ENCODE measurements at regions not wholly inside any gene's neighbourhood (a gene's known extent, or its start where the extent isn't known, plus 50 kb on each side); places are given as distances from the start of the nearest gene placed in this dataset.

DNA sequence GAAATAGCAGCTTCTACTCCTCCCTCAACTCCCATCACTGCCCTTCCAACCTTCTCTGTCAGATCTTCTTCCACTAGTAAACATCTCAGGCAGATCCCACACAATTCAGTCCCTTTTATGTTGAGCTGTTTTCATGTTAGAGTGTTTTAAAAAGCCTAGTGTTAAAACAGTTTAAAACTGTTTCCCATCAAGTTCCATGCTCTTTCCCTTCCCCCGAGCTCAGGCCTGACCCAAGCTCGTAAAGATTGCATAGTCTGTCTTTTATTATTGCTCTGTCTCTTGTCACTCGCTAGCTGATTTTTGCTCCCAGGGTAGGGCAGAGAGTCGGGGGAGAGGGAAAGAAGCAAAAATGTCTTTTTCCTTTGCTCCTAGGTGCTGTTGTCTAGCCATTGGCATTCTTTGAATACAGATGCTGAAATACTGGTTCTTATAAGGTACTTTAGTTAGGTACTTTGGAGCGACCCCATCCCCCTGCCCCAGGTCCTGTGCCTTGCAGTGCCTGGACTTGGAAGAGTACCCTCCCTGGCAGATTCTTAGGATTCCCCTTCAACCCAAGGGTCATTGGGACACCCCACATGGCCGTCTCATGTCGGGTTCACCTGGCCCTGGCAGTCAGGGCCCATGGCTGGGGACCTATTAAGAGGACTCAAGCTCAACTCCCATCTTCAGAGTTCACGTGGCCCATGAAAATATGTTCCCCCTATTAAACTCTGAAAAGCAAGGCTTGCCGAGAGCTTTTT is 101.2 kb upstream of the ARMC2 start:
- Histone ChIP-seq H3K27ac (ENCODE audit: low read length) (no peak overlapping the region), H3K9ac (ENCODE audit: low read length) (no peak overlapping the region), H2AFZ (ENCODE audit: low read depth, low read length) (no peak overlapping the region), H3K9me3 (ENCODE audit: low read length) (no peaks in the 10 kb centered on the region), H3K36me3 (ENCODE audit: insufficient read depth, low read length) (no peaks in the 10 kb centered on the region), H3F3A (ENCODE audit: insufficient read depth, low read length, poor library complexity, severe bottlenecking) (no peaks in the 10 kb centered on the region), H3K79me2 (replicated peaks; ENCODE audit: insufficient read depth, low read length) (no peaks in the 10 kb centered on the region), H3K9me2 (ENCODE audit: insufficient read depth, low read length) (no peaks in the 10 kb centered on the region), H3K27me3 (ENCODE audit: insufficient read depth, low read depth, low read length) (no peaks in the 10 kb centered on the region), H3K4me2 (ENCODE audit: low read length) (no peak overlapping the region), H3K4me3 (ENCODE audit: low read length) (no peak overlapping the region), H4K20me1 (ENCODE audit: insufficient read depth) (no peaks in the 10 kb centered on the region)
- TF ChIP-seq RAD21 (conservative IDR thresholded peaks at IDR 0.05) = no peak
- no peak for TF ChIP-seq TAF1 (IDR thresholded peaks at IDR 0.05; ENCODE audit: low read depth)
- no peak for TF ChIP-seq CTCF (IDR thresholded peaks at IDR 0.05; ENCODE audit: poor library complexity, severe bottlenecking)
- no peak for TF ChIP-seq REST (IDR thresholded peaks at IDR 0.05; ENCODE audit: borderline replicate concordance)
- no peak for TF ChIP-seq EZH2 (IDR thresholded peaks at IDR 0.05; ENCODE audit: borderline replicate concordance, insufficient read depth, low read length, poor library complexity, severe bottlenecking)
- no peak for TF ChIP-seq POLR2AphosphoS5 (IDR thresholded peaks at IDR 0.05)
- no peak for TF ChIP-seq SMC3 (conservative IDR thresholded peaks at IDR 0.05; ENCODE audit: poor library complexity)
- no peak for TF ChIP-seq EP300 (conservative IDR thresholded peaks at IDR 0.05; ENCODE audit: poor library complexity, severe bottlenecking)
- TF ChIP-seq MXI1 (conservative IDR thresholded peaks at IDR 0.05; ENCODE audit: poor library complexity, severe bottlenecking) = no peak

GRCh38 chr6:108748055-108748454 is 100.2 kb upstream of the ARMC2 start:
- no peak overlapping the region for H3K4me2 ChIP-seq (ENCODE audit: low read length)
- H3K9ac ChIP-seq (ENCODE audit: low read length) = no peak overlapping the region
- H3F3A ChIP-seq (ENCODE audit: insufficient read depth, low read length, poor library complexity, severe bottlenecking) = no peaks in the 10 kb centered on the region
- H3K4me3 ChIP-seq (ENCODE audit: low read length) = no peak overlapping the region
- H3K9me3 ChIP-seq (ENCODE audit: low read length) = no peaks in the 10 kb centered on the region
- TF ChIP-seq RAD21 (conservative IDR thresholded peaks at IDR 0.05) = no peak
- no peak for TF ChIP-seq EZH2 (IDR thresholded peaks at IDR 0.05; ENCODE audit: borderline replicate concordance, insufficient read depth, low read length, poor library complexity, severe bottlenecking)
- TF ChIP-seq SMC3 (conservative IDR thresholded peaks at IDR 0.05; ENCODE audit: poor library complexity) = no peak
- H4K20me1 ChIP-seq (ENCODE audit: insufficient read depth) = no peaks in the 10 kb centered on the region
- no peaks in the 10 kb centered on the region for H3K79me2 ChIP-seq (replicated peaks; ENCODE audit: insufficient read depth, low read length)
- no peaks in the 10 kb centered on the region for H3K9me2 ChIP-seq (ENCODE audit: insufficient read depth, low read length)
- no peak overlapping the region for H2AFZ ChIP-seq (ENCODE audit: low read depth, low read length)
- no peaks in the 10 kb centered on the region for H3K36me3 ChIP-seq (ENCODE audit: insufficient read depth, low read length)
- H3K27me3 ChIP-seq (ENCODE audit: insufficient read depth, low read depth, low read length) = no peaks in the 10 kb centered on the region
- no peak overlapping the region for H3K27ac ChIP-seq (ENCODE audit: low read length)

Data from neural cell (in vitro differentiated cells).